GM12878 (cell line): ENCODE measurements at regions not wholly inside any gene's neighbourhood (a gene's known extent, or its start where the extent isn't known, plus 50 kb on each side); places are given as distances from the start of the nearest gene placed in this dataset.
A peak's percentile ranks its signal among the peaks of the same experiment; 100 is the strongest.

Experiments used
- BCL11A ChIP-seq: IDR thresholded peaks from 2 replicates; pipeline ENCODE4 v1.6.1; 2011; ENCODE audit warnings: low read depth, low read length
- CBFB ChIP-seq: IDR thresholded peaks from 2 replicates; pipeline ENCODE4 v1.6.1; 2016; ENCODE audit warnings: antibody characterized with exemption, low read depth
- EP300 ChIP-seq, 2 experiments: fragments of 150-350 bp in 1 of 2; IDR thresholded peaks; 2 replicates each; pipeline ENCODE4 v1.6.1; 2011 to 2012; ENCODE audit warnings: low read depth in 2 of 2, low read length in 2 of 2, borderline replicate concordance in 1 of 2, improper control_type of control experiment in 1 of 2, inconsistent platforms in 1 of 2; ENCODE audit not compliant: control insufficient read depth in 1 of 2
- EZH2 ChIP-seq: IDR thresholded peaks from 2 replicates; pipeline ENCODE4 v1.6.1; 2012; ENCODE audit warnings: low read depth, mild to moderate bottlenecking, control low read depth, inconsistent platforms, low read length, borderline replicate concordance; ENCODE audit not compliant: control insufficient read depth
- IKZF1 ChIP-seq: fragments of 450-650 bp; conservative IDR thresholded peaks from 2 replicates; pipeline ENCODE4 v1.6.1; 2017; ENCODE audit warnings: antibody characterized with exemption, mild to moderate bottlenecking
- JUND ChIP-seq: IDR thresholded peaks from 2 replicates; pipeline ENCODE4 v1.6.1; 2012; ENCODE audit warnings: low read depth, mild to moderate bottlenecking, low read length, improper control_type of control experiment, moderate library complexity
- KLF5 ChIP-seq: fragments of 450-650 bp; IDR thresholded peaks from 2 replicates; pipeline ENCODE4 v1.6.1; 2014; ENCODE audit warnings: mild to moderate bottlenecking; ENCODE audit not compliant: partially characterized antibody
- LARP7 ChIP-seq: fragments of 450-650 bp; IDR thresholded peaks from 2 replicates; pipeline ENCODE4 v1.6.1; 2017; ENCODE audit warnings: mild to moderate bottlenecking
- MYB ChIP-seq: fragments of 150-350 bp; IDR thresholded peaks from 2 replicates; pipeline ENCODE4 v1.6.1; 2014; ENCODE audit warnings: mild to moderate bottlenecking, low read depth, low read length, borderline replicate concordance
- NBN ChIP-seq: fragments of 450-650 bp; IDR thresholded peaks from 2 replicates; pipeline ENCODE4 v1.6.1; 2016
- NFYA ChIP-seq: IDR thresholded peaks from 2 replicates; pipeline ENCODE4 v1.6.1; 2011; ENCODE audit warnings: low read depth, mild to moderate bottlenecking, low read length, improper control_type of control experiment, borderline replicate concordance
- SPI1 ChIP-seq: IDR thresholded peaks from 2 replicates; pipeline ENCODE4 v1.6.1; 2011; ENCODE audit warnings: low read depth, mild to moderate bottlenecking, low read length, moderate library complexity, borderline replicate concordance; ENCODE audit not compliant: insufficient read depth
- TAF1 ChIP-seq: IDR thresholded peaks from 2 replicates; pipeline ENCODE4 v1.6.1; 2011; ENCODE audit warnings: mild to moderate bottlenecking, low read depth, low read length, borderline replicate concordance
- WRNIP1 ChIP-seq: IDR thresholded peaks from 2 replicates; pipeline ENCODE4 v1.6.1; 2011; ENCODE audit warnings: low read depth, low read length, improper control_type of control experiment, borderline replicate concordance
- TF ChIP-seq, protein P1 (sequence below): fragments of 450-650 bp; IDR thresholded peaks from 2 replicates; pipeline ENCODE4 v1.6.1; 2017; ENCODE audit warnings: mild to moderate bottlenecking, moderate library complexity
- TF ChIP-seq, protein P2 (sequence below): fragments of 450-650 bp; IDR thresholded peaks from 2 replicates; pipeline ENCODE4 v1.6.1; 2016; ENCODE audit warnings: mild to moderate bottlenecking
- TF ChIP-seq, protein P3 (sequence below): IDR thresholded peaks from 2 replicates; pipeline ENCODE4 v1.6.1; 2012; ENCODE audit warnings: low read depth, low read length, improper control_type of control experiment
- TF ChIP-seq, protein P4 (sequence below): fragments of 450-650 bp; IDR thresholded peaks from 2 replicates; pipeline ENCODE4 v1.6.1; 2016; ENCODE audit warnings: mild to moderate bottlenecking
- TF ChIP-seq, protein P5 (sequence below): IDR thresholded peaks from 2 replicates; pipeline ENCODE4 v1.6.1; 2011; ENCODE audit warnings: borderline replicate concordance, low read depth, mild to moderate bottlenecking, moderate library complexity, mixed read lengths, low read length; ENCODE audit not compliant: insufficient read depth; ENCODE audit errors: extremely low read length

DNA sequence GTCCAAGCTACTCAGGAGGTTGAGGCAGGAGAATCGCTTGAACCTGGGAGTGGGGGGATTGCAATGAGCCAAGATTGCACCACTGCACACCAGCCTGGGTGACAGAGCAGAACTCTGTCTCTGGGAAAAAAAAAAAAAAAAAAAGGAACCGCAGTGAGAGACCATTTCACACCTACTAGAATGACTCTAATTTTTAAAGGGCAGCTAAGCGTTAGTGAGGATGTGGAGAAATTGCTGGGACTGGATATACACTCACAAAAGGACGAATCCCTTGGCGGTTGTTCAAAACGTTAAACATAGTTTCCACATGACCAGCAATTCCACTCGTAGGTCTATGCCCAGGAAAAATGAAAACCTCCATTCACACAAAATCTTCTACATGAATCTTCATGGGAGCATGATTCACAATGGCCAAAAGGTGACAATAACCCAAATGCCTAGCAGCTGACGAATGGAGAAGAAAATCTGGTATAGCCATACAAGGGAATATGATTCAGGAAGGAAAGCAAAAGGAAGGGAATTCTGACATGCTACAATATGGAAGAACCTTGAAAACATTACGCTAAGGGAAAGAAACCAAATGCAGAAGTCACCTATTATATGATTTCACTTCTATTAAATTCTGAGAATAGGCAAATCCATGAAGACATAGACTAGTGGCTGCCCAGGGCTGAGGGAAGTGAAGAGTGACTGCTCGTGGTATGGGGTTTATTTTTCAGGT lies 127.0 kb downstream of the CHSY1 start (continued):
- TF ChIP-seq, protein P1, sequence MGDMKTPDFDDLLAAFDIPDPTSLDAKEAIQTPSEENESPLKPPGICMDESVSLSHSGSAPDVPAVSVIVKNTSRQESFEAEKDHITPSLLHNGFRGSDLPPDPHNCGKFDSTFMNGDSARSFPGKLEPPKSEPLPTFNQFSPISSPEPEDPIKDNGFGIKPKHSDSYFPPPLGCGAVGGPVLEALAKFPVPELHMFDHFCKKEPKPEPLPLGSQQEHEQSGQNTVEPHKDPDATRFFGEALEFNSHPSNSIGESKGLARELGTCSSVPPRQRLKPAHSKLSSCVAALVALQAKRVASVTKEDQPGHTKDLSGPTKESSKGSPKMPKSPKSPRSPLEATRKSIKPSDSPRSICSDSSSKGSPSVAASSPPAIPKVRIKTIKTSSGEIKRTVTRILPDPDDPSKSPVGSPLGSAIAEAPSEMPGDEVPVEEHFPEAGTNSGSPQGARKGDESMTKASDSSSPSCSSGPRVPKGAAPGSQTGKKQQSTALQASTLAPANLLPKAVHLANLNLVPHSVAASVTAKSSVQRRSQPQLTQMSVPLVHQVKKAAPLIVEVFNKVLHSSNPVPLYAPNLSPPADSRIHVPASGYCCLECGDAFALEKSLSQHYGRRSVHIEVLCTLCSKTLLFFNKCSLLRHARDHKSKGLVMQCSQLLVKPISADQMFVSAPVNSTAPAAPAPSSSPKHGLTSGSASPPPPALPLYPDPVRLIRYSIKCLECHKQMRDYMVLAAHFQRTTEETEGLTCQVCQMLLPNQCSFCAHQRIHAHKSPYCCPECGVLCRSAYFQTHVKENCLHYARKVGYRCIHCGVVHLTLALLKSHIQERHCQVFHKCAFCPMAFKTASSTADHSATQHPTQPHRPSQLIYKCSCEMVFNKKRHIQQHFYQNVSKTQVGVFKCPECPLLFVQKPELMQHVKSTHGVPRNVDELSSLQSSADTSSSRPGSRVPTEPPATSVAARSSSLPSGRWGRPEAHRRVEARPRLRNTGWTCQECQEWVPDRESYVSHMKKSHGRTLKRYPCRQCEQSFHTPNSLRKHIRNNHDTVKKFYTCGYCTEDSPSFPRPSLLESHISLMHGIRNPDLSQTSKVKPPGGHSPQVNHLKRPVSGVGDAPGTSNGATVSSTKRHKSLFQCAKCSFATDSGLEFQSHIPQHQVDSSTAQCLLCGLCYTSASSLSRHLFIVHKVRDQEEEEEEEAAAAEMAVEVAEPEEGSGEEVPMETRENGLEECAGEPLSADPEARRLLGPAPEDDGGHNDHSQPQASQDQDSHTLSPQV, result no peak
- TF ChIP-seq TAF1 (no peak), KLF5 (no peak), JUND (no peak), EZH2 (no peak), BCL11A (no peak), LARP7 (no peak), EP300 (IDR thresholded peaks at IDR 0.05; ENCODE audit: borderline replicate concordance in 1 of 2, control insufficient read depth in 1 of 2, low read depth in 2 of 2, low read length in 2 of 2) (0 out of 4 replicates have a peak, but pooled peaks of 1 of the 2 experiments have one; percentile 34), NFYA (no peak), SPI1 (peak; percentile 35; the same call in 1 of the 2 replicates), IKZF1 (peak; percentile 34; the same call in 1 of the 2 replicates), NBN (0 out of 2 replicates have a peak, but pooled peaks have one; percentile 63), MYB (no peak), WRNIP1 (no peak), CBFB (no peak)
- TF ChIP-seq, protein P2, sequence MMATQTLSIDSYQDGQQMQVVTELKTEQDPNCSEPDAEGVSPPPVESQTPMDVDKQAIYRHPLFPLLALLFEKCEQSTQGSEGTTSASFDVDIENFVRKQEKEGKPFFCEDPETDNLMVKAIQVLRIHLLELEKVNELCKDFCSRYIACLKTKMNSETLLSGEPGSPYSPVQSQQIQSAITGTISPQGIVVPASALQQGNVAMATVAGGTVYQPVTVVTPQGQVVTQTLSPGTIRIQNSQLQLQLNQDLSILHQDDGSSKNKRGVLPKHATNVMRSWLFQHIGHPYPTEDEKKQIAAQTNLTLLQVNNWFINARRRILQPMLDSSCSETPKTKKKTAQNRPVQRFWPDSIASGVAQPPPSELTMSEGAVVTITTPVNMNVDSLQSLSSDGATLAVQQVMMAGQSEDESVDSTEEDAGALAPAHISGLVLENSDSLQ, result no peak
- TF ChIP-seq, protein P3, sequence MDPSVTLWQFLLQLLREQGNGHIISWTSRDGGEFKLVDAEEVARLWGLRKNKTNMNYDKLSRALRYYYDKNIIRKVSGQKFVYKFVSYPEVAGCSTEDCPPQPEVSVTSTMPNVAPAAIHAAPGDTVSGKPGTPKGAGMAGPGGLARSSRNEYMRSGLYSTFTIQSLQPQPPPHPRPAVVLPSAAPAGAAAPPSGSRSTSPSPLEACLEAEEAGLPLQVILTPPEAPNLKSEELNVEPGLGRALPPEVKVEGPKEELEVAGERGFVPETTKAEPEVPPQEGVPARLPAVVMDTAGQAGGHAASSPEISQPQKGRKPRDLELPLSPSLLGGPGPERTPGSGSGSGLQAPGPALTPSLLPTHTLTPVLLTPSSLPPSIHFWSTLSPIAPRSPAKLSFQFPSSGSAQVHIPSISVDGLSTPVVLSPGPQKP, result no peak
- TF ChIP-seq, protein P4, sequence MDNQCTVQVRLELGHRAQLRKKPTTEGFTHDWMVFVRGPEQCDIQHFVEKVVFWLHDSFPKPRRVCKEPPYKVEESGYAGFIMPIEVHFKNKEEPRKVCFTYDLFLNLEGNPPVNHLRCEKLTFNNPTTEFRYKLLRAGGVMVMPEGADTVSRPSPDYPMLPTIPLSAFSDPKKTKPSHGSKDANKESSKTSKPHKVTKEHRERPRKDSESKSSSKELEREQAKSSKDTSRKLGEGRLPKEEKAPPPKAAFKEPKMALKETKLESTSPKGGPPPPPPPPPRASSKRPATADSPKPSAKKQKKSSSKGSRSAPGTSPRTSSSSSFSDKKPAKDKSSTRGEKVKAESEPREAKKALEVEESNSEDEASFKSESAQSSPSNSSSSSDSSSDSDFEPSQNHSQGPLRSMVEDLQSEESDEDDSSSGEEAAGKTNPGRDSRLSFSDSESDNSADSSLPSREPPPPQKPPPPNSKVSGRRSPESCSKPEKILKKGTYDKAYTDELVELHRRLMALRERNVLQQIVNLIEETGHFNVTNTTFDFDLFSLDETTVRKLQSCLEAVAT, result 0 out of 2 replicates have a peak, but pooled peaks have one; percentile 37
- TF ChIP-seq, protein P5, sequence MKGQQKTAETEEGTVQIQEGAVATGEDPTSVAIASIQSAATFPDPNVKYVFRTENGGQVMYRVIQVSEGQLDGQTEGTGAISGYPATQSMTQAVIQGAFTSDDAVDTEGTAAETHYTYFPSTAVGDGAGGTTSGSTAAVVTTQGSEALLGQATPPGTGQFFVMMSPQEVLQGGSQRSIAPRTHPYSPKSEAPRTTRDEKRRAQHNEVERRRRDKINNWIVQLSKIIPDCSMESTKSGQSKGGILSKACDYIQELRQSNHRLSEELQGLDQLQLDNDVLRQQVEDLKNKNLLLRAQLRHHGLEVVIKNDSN, result no peak
